Trophoblast cell (in vitro differentiated cells and primary cell): ENCODE measurements at regions not wholly inside any gene's neighbourhood (a gene's known extent, or its start where the extent isn't known, plus 50 kb on each side); places are given as distances from the start of the nearest gene placed in this dataset.
"Not testable (repeated sequence)": the region's sequence is repeated elsewhere in the genome, so short reads cannot be mapped to it uniquely, and the experiment has no call there.

Source experiments
- DNase-seq, 2 donors: peaks; one replicate each; pipeline ENCODE4 v3.0.0-alpha.2; 2016
- H2AFZ ChIP-seq: 2 replicates; pipeline ENCODE4 v1.6.1; 2013; ENCODE audit warnings: low read length, moderate library complexity, mild to moderate bottlenecking; ENCODE audit not compliant: insufficient read depth, poor library complexity
- H2AK5ac ChIP-seq: 2 replicates; pipeline ENCODE4 v1.6.1; 2013; ENCODE audit warnings: mild to moderate bottlenecking, low read length
- H2BK120ac ChIP-seq: 2 replicates; pipeline ENCODE4 v1.6.1; 2013; ENCODE audit warnings: low read length, mild to moderate bottlenecking, moderate library complexity; ENCODE audit not compliant: insufficient read depth, poor library complexity
- H2BK12ac ChIP-seq: 2 replicates; pipeline ENCODE4 v1.6.1; 2013; ENCODE audit warnings: mild to moderate bottlenecking, low read length, moderate library complexity
- H2BK5ac ChIP-seq: 2 replicates; pipeline ENCODE4 v1.6.1; 2013; ENCODE audit warnings: low read length, low read depth, moderate library complexity, mild to moderate bottlenecking; ENCODE audit not compliant: poor library complexity
- H3K14ac ChIP-seq: 2 replicates; pipeline ENCODE4 v1.6.1; 2013; ENCODE audit warnings: mild to moderate bottlenecking, low read length
- H3K18ac ChIP-seq: 2 replicates; pipeline ENCODE4 v1.6.1; 2013; ENCODE audit warnings: mild to moderate bottlenecking, low read length
- H3K23ac ChIP-seq: 2 replicates; pipeline ENCODE4 v1.6.1; 2013; ENCODE audit warnings: low read length
- H3K27ac ChIP-seq: 2 replicates; pipeline ENCODE4 v1.5.1; 2013; ENCODE audit warnings: low read depth, mild to moderate bottlenecking, inconsistent platforms, low read length, moderate library complexity
- H3K27me3 ChIP-seq: 2 replicates; pipeline ENCODE4 v1.6.1; 2013; ENCODE audit warnings: inconsistent platforms, mild to moderate bottlenecking, low read length, moderate library complexity; ENCODE audit not compliant: insufficient read depth
- H3K36me3 ChIP-seq, 2 experiments: 1 replicate in 1 of 2; 2 replicates in 1 of 2; pipeline ENCODE4 v1.6.1; 2013; ENCODE audit warnings: low read length in 2 of 2, mild to moderate bottlenecking in 2 of 2, moderate library complexity in 1 of 2; ENCODE audit not compliant: insufficient read depth in 2 of 2, control insufficient read depth in 1 of 2
- H3K4ac ChIP-seq: 2 replicates; pipeline ENCODE4 v1.6.1; 2013; ENCODE audit warnings: low read depth, mild to moderate bottlenecking, low read length, moderate library complexity
- H3K4me1 ChIP-seq, 2 experiments: 1 replicate in 1 of 2; 2 replicates in 1 of 2; pipeline ENCODE4 v1.6.1; 2013; ENCODE audit warnings: low read length in 2 of 2, mild to moderate bottlenecking in 2 of 2, moderate library complexity in 1 of 2; ENCODE audit not compliant: insufficient read depth in 2 of 2, control insufficient read depth in 1 of 2
- H3K4me2 ChIP-seq: 2 replicates; pipeline ENCODE4 v1.6.1; 2013; ENCODE audit warnings: inconsistent platforms, mild to moderate bottlenecking, low read length, moderate library complexity
- H3K4me3 ChIP-seq: 2 replicates; pipeline ENCODE4 v1.5.1; 2013; ENCODE audit warnings: mild to moderate bottlenecking, low read depth, low read length, inconsistent platforms
- H3K79me1 ChIP-seq: one replicate; pipeline ENCODE4 v1.6.1; 2013; ENCODE audit warnings: low read length
- H3K79me2 ChIP-seq: 2 replicates; pipeline ENCODE4 v1.6.1; 2013; ENCODE audit warnings: low read length, mild to moderate bottlenecking; ENCODE audit not compliant: control insufficient read depth, insufficient read depth, poor library complexity
- H3K9ac ChIP-seq: 2 replicates; pipeline ENCODE4 v1.6.1; 2013; ENCODE audit warnings: mild to moderate bottlenecking, low read length
- H3K9me3 ChIP-seq: 2 replicates; pipeline ENCODE4 v1.6.1; 2013; ENCODE audit warnings: low read depth, mild to moderate bottlenecking, control low read depth, inconsistent platforms, low read length; ENCODE audit not compliant: insufficient read depth
- H4K12ac ChIP-seq: 2 replicates; pipeline ENCODE4 v1.6.1; 2013; ENCODE audit warnings: low read depth, mild to moderate bottlenecking, low read length, moderate library complexity
- H4K8ac ChIP-seq: 2 replicates; pipeline ENCODE4 v1.6.1; 2013; ENCODE audit warnings: low read depth, mild to moderate bottlenecking, low read length, moderate library complexity
- H4K91ac ChIP-seq: one replicate; pipeline ENCODE4 v1.6.1; 2013; ENCODE audit warnings: low read depth, mild to moderate bottlenecking, low read length, moderate library complexity
- WGBS: extraction: QIAGEN DNeasy Blood & Tissue Kit; methylation state at CpG from one replicate; pipeline ENCODE4 v1.1.7; 2013; ENCODE audit warnings: missing lambda C conversion rate; ENCODE audit not compliant: insufficient read length, insufficient coverage; ENCODE audit errors: extremely low coverage; 5-methylcytosine and 5-hydroxymethylcytosine counted together

GRCh38 chr12:90543841-90544240 lies 411.1 kb downstream of the CCER1 start:
- H3K23ac ChIP-seq = no peak overlapping the region
- no peak overlapping the region for H3K18ac ChIP-seq
- H3K4me2 ChIP-seq = no peak overlapping the region
- no peak overlapping the region for H2BK5ac ChIP-seq
- no peaks in the 10 kb centered on the region for H3K9me3 ChIP-seq
- no peak overlapping the region for H4K8ac ChIP-seq
- H3K4ac ChIP-seq = no peak overlapping the region
- no peak overlapping the region for H2BK120ac ChIP-seq
- H3K36me3 ChIP-seq = no peaks in the 10 kb centered on the region
- H3K9ac ChIP-seq = no peak overlapping the region
- H2AFZ ChIP-seq = no peak overlapping the region
- no peaks in the 10 kb centered on the region for H3K79me2 ChIP-seq
- no peaks in the 10 kb centered on the region for H3K79me1 ChIP-seq
- no peaks in the 10 kb centered on the region for H3K27me3 ChIP-seq
- H3K4me3 ChIP-seq = no peak overlapping the region
- no peak overlapping the region for H4K12ac ChIP-seq
- no peaks in the 10 kb centered on the region for H3K4me1 ChIP-seq
- no peak overlapping the region for H2BK12ac ChIP-seq
- no peak overlapping the region for H3K27ac ChIP-seq
- DNase-seq = no peak
- H4K91ac ChIP-seq = no peak overlapping the region
- no peak overlapping the region for H3K14ac ChIP-seq
- no CpG with 5 or more reads among the region's 4 CpGs for WGBS
- H2AK5ac ChIP-seq = no peak overlapping the region

- Histone ChIP-seq H2BK12ac (no peak overlapping the region), H3K4me1 (no peaks in the 10 kb centered on the region), H3K27me3 (no peaks in the 10 kb centered on the region), H3K36me3 (no peaks in the 10 kb centered on the region), H2AFZ (no peak overlapping the region), H3K4me2 (no peak overlapping the region), H2AK5ac (no peak overlapping the region), H2BK120ac (no peak overlapping the region), H4K8ac (no peak overlapping the region), H3K4ac (no peak overlapping the region), H3K9ac (no peak overlapping the region), H3K4me3 (no peak overlapping the region), H3K79me1 (no peaks in the 10 kb centered on the region), H3K18ac (no peak overlapping the region), H4K91ac (no peak overlapping the region), H3K27ac (no peak overlapping the region), H3K79me2 (no peaks in the 10 kb centered on the region), H2BK5ac (no peak overlapping the region), H3K9me3 (no peaks in the 10 kb centered on the region), H3K23ac (no peak overlapping the region), H3K14ac (no peak overlapping the region), H4K12ac (no peak overlapping the region)
- DNase-seq = no peak
- no CpG with 5 or more reads among the region's 1 CpG for WGBS
Measured at GRCh38 chr12:90543374-90543773, 411.6 kb downstream of the CCER1 start.

GRCh38 chr12:90542852-90543251 lies 412.1 kb downstream of the CCER1 start:
- not testable (repeated sequence) for H3K14ac ChIP-seq, H3K9ac ChIP-seq, H2AK5ac ChIP-seq, H2AFZ ChIP-seq, H4K12ac ChIP-seq, H2BK5ac ChIP-seq, H4K8ac ChIP-seq, H3K4me1 ChIP-seq, H4K91ac ChIP-seq, H3K18ac ChIP-seq, H2BK12ac ChIP-seq, H3K79me1 ChIP-seq, H3K4me3 ChIP-seq, H3K9me3 ChIP-seq, H3K27me3 ChIP-seq, H3K27ac ChIP-seq, H3K4ac ChIP-seq, H3K4me2 ChIP-seq, H2BK120ac ChIP-seq, H3K79me2 ChIP-seq, H3K36me3 ChIP-seq, H3K23ac ChIP-seq, DNase-seq
- WGBS = no CpG with 5 or more reads among the region's 1 CpG

GRCh38 chr12:90533828-90534227 lies 421.1 kb downstream of the CCER1 start:
- not testable (repeated sequence) for DNase-seq, H4K91ac ChIP-seq, H2AK5ac ChIP-seq, H3K4me1 ChIP-seq, H3K9ac ChIP-seq, H3K9me3 ChIP-seq, H3K4ac ChIP-seq, H3K79me1 ChIP-seq, H3K23ac ChIP-seq, H3K27me3 ChIP-seq, H3K4me3 ChIP-seq, H2BK5ac ChIP-seq, H2BK120ac ChIP-seq, H3K36me3 ChIP-seq, H2BK12ac ChIP-seq, H4K12ac ChIP-seq, H3K79me2 ChIP-seq, H3K4me2 ChIP-seq, H3K18ac ChIP-seq, H4K8ac ChIP-seq, H3K27ac ChIP-seq, H3K14ac ChIP-seq, H2AFZ ChIP-seq
- no CpG with 5 or more reads among the region's 1 CpG for WGBS
